Spleen (tissue), 11 donors: ENCODE measurements at regions not wholly inside any gene's neighbourhood (a gene's known extent, or its start where the extent isn't known, plus 50 kb on each side); places are given as distances from the start of the nearest gene placed in this dataset.

Source experiments
- DNase-seq: peaks from one replicate; pipeline ENCODE4 v3.0.0-alpha.2; 2020
- H3K27ac ChIP-seq, 8 donors: fragments of 200-600 bp; sonication (generic) in 7 of 8; 1 replicate in 4 of 8; 2 replicates in 4 of 8; pipeline versions ENCODE4 v1.5.0 to v1.8.0; 2016 to 2021; ENCODE audit warnings: inconsistent platforms in 4 of 8, mild to moderate bottlenecking in 4 of 8, moderate library complexity in 1 of 8
- H3K27me3 ChIP-seq, 7 donors: fragments of 200-600 bp; sonication (generic) in 6 of 7; replicated peaks in 1 of 7; 1 replicate in 4 of 7; 2 replicates in 3 of 7; pipeline versions ENCODE4 v1.5.0 to v1.8.0; 2016 to 2021; ENCODE audit warnings: inconsistent platforms in 3 of 7, mild to moderate bottlenecking in 1 of 7
- H3K36me3 ChIP-seq, 6 donors: fragments of 200-600 bp; sonication (generic) in 5 of 6; 1 replicate in 4 of 6; 2 replicates in 2 of 6; pipeline versions ENCODE4 v1.5.0 to v1.8.0; 2016 to 2021; ENCODE audit warnings: inconsistent platforms in 2 of 6
- H3K4me1 ChIP-seq, 6 donors: fragments of 200-600 bp; sonication (generic) in 5 of 6; 1 replicate in 3 of 6; 2 replicates in 3 of 6; pipeline versions ENCODE4 v1.5.0 to v1.8.0; 2016 to 2021; ENCODE audit warnings: inconsistent platforms in 3 of 6
- H3K4me3 ChIP-seq, 8 donors: fragments of 200-600 bp; sonication (generic) in 7 of 8; 1 replicate in 4 of 8; 2 replicates in 4 of 8; pipeline versions ENCODE4 v1.5.0 to v1.8.0; 2016 to 2021; ENCODE audit warnings: inconsistent platforms in 4 of 8, mild to moderate bottlenecking in 4 of 8, moderate library complexity in 2 of 8
- H3K9me3 ChIP-seq, 8 donors: fragments of 200-600 bp; sonication (generic) in 7 of 8; 1 replicate in 4 of 8; 2 replicates in 4 of 8; pipeline versions ENCODE4 v1.5.0 to v1.8.0; 2016 to 2021; ENCODE audit warnings: inconsistent platforms in 4 of 8
- POLR2A ChIP-seq, 3 donors: fragments of 450-650 bp; IDR thresholded peaks; one replicate each; pipeline ENCODE4 v1.5.1; 2017; ENCODE audit warnings: antibody characterized with exemption in 3 of 3, mild to moderate bottlenecking in 1 of 3
- POLR2AphosphoS5 ChIP-seq, 3 donors: sonication (generic); formaldehyde crosslinking; IDR thresholded peaks; one replicate each; pipeline ENCODE4 v1.5.1; 2017; ENCODE audit warnings: antibody characterized with exemption in 3 of 3
- WGBS, 5 donors: extraction: QIAGEN DNeasy Blood & Tissue Kit in 3 of 5; methylation state at CpG; one replicate each; pipeline versions ENCODE4 v1.1.5 to v1.1.7; 2013 to 2018; 5-methylcytosine and 5-hydroxymethylcytosine counted together
- intact Hi-C: fragments of 100-400 bp; cut with DNase I; formaldehyde crosslinking; loops from one replicate; pipeline ENCODE4 v1.15.0; 2023; ENCODE audit warnings: low total_unique reads
- TF ChIP-seq, protein P1 (sequence below), 11 experiments: fragments of 200-600 bp in 7 of 11; fragments of 450-650 bp in 4 of 11; sonication (generic) in 4 of 11; IDR thresholded peaks in 8 of 11; conservative IDR thresholded peaks in 3 of 11; 1 replicate in 7 of 11; 2 replicates in 4 of 11; pipeline versions ENCODE4 v1.4.0 to v1.8.0; 2016 to 2021; ENCODE audit warnings: antibody characterized with exemption in 11 of 11, inconsistent platforms in 4 of 11, mild to moderate bottlenecking in 1 of 11
- donor health status: healthy with polysubstance abuse.
- donor health status: DM: no; HTN: no; CAD: no; lungs with moderate emphysema.
- donor health status: DM: no; HTN: no; CAD: no.
- donor health status: Bipolar disorder and iron deficiency.
- donor health status: healthy.
- donor health status: DM: no; HTN: no; CAD: no.
- donor health status: DM: yes; HTN: yes; CAD: no.

DNA sequence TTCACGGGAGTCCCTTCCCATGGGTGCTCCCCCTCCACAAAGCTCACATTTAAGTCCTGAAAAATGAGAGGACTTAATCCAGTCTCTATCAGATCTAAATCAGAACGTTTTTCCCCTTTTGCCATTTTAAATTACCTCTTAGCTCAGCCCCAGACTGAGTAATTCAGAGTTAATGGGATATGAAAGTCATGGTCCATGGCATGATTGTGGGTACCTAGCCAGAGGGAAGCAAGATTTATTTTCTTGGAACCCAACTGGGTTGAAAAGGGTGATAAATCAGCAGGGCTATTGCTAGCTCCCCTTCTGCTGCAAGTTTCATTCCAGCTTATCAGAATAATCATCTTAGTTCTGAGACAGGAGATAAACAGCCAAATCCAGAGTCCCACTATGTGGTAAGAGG is 320.2 kb upstream of the CHD6 start:
- Histone ChIP-seq H3K9me3 (no peaks in the 10 kb centered on the region), H3K4me1 (no peaks in the 10 kb centered on the region), H3K27ac (no peak overlapping the region), H3K36me3 (no peaks in the 10 kb centered on the region), H3K4me3 (no peak overlapping the region), H3K27me3 (peaks cover 0 to 9% (median 0%) of the 10 kb centered on the region in 7 donors)
- TF ChIP-seq POLR2AphosphoS5 (IDR thresholded peaks at IDR 0.05): no peak
- TF ChIP-seq POLR2A (IDR thresholded peaks at IDR 0.05): no peak
- TF ChIP-seq, protein P1, sequence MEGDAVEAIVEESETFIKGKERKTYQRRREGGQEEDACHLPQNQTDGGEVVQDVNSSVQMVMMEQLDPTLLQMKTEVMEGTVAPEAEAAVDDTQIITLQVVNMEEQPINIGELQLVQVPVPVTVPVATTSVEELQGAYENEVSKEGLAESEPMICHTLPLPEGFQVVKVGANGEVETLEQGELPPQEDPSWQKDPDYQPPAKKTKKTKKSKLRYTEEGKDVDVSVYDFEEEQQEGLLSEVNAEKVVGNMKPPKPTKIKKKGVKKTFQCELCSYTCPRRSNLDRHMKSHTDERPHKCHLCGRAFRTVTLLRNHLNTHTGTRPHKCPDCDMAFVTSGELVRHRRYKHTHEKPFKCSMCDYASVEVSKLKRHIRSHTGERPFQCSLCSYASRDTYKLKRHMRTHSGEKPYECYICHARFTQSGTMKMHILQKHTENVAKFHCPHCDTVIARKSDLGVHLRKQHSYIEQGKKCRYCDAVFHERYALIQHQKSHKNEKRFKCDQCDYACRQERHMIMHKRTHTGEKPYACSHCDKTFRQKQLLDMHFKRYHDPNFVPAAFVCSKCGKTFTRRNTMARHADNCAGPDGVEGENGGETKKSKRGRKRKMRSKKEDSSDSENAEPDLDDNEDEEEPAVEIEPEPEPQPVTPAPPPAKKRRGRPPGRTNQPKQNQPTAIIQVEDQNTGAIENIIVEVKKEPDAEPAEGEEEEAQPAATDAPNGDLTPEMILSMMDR (IDR thresholded peaks at IDR 0.05 in 8 of 11, conservative IDR thresholded peaks at IDR 0.05 in 3 of 11): no peak
- DNase-seq: no peak
- intact Hi-C loops: no loop called here
- 38 to 52% (median 39%) methylated on average over 2 of the region's 2 CpGs for WGBS, 5 donors

GRCh38 chr20:41935259-41935791 is 317.1 kb upstream of the CHD6 start:
- no peaks in the 10 kb centered on the region for H3K9me3 ChIP-seq
- H3K27me3 ChIP-seq: no peaks in the 10 kb centered on the region
- H3K4me3 ChIP-seq: no peak overlapping the region
- intact Hi-C loops: no loop called here
- DNase-seq: no peak
- TF ChIP-seq, protein P1 (IDR thresholded peaks at IDR 0.05 in 8 of 11, conservative IDR thresholded peaks at IDR 0.05 in 3 of 11): no peak
- TF ChIP-seq POLR2A (IDR thresholded peaks at IDR 0.05) (no peak), POLR2AphosphoS5 (IDR thresholded peaks at IDR 0.05) (no peak)
- no peak overlapping the region for H3K27ac ChIP-seq
- WGBS, 5 donors: 47 to 83% (median 75%) methylated on average over 4 of the region's 4 CpGs
- no peaks in the 10 kb centered on the region for H3K36me3 ChIP-seq
- H3K4me1 ChIP-seq: no peaks in the 10 kb centered on the region

DNA sequence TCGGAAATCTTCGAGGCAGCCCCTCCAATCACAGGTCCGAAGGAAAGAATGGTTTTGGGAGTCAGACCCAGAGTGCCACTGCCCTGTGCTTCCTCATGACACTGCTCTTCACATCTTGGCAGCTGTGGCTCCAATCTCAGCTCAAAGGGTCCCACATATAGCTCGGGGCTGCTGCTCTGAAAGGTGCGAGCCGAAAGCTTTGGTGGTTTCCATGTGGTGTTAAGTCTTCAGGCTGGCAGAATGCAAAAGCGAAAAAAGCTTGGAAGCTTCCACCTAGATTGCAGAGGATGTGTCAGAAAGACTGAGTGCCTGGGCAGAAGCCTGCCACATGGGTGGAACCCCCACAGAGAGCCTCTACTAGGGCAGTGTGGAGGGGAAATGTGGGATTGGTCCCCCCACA is 314.3 kb upstream of the CHD6 start:
- no peak for DNase-seq
- H3K9me3 ChIP-seq: no peaks in the 10 kb centered on the region
- no peak overlapping the region for H3K27ac ChIP-seq
- H3K4me3 ChIP-seq: no peak overlapping the region
- intact Hi-C loops: no loop called here
- TF ChIP-seq POLR2A (IDR thresholded peaks at IDR 0.05): no peak
- TF ChIP-seq, protein P1 (IDR thresholded peaks at IDR 0.05 in 8 of 11, conservative IDR thresholded peaks at IDR 0.05 in 3 of 11): no peak
- no peak for TF ChIP-seq POLR2AphosphoS5 (IDR thresholded peaks at IDR 0.05)
- WGBS, 5 donors: 68 to 92% (median 82%) methylated on average over 7 of the region's 7 CpGs
- H3K4me1 ChIP-seq: no peaks in the 10 kb centered on the region
- H3K36me3 ChIP-seq: no peaks in the 10 kb centered on the region
- H3K27me3 ChIP-seq: peaks cover 0 to 10% (median 0%) of the 10 kb centered on the region in 7 donors

GRCh38 chr20:41927655-41928054 is 309.5 kb upstream of the CHD6 start:
- 71 to 84% (median 76%) methylated on average over 2 of the region's 2 CpGs for WGBS, 5 donors
- intact Hi-C loops: no loop called here
- no peak for DNase-seq
- no peaks in the 10 kb centered on the region for H3K9me3 ChIP-seq
- TF ChIP-seq, protein P1 (IDR thresholded peaks at IDR 0.05 in 8 of 11, conservative IDR thresholded peaks at IDR 0.05 in 3 of 11): no peak
- TF ChIP-seq POLR2A (IDR thresholded peaks at IDR 0.05): no peak
- no peak for TF ChIP-seq POLR2AphosphoS5 (IDR thresholded peaks at IDR 0.05)
- H3K4me3 ChIP-seq: no peak overlapping the region
- H3K27me3 ChIP-seq: peaks cover 0 to 38% (median 0%) of the 10 kb centered on the region in 7 donors
- H3K36me3 ChIP-seq: no peaks in the 10 kb centered on the region
- H3K4me1 ChIP-seq: no peaks in the 10 kb centered on the region
- no peak overlapping the region for H3K27ac ChIP-seq
